OCI-LY3 (cell line): ENCODE measurements at regions not wholly inside any gene's neighbourhood (a gene's known extent, or its start where the extent isn't known, plus 50 kb on each side); places are given as distances from the start of the nearest gene placed in this dataset.

ENCODE experiments used
- H2AFZ ChIP-seq: fragments of 200-600, 300-600 bp; shearing (Covaris generic); 2 replicates; pipeline ENCODE4 v1.6.0; 2014; ENCODE audit warnings: antibody characterized with exemption, low read depth, low read length
- H3K27ac ChIP-seq: fragments of 200-600, 300-600 bp; sonication (generic); 2 replicates; pipeline ENCODE4 v1.5.1; 2014; ENCODE audit warnings: mild to moderate bottlenecking, low read length, moderate library complexity, mixed read lengths
- H3K27me3 ChIP-seq: fragments of 200-600, 300-600 bp; sonication (generic); 2 replicates; pipeline ENCODE4 v1.6.1; 2014; ENCODE audit warnings: low read depth, low read length, mixed read lengths
- H3K36me3 ChIP-seq: fragments of 200-600, 300-600 bp; sonication (generic); replicated peaks from 2 replicates; pipeline ENCODE3; 2014; ENCODE audit warnings: low read depth, low read length, mixed read lengths
- H3K4me1 ChIP-seq: fragments of 300-600, 200-600 bp; sonication (generic); 2 replicates; pipeline ENCODE4 v1.6.1; 2014; ENCODE audit warnings: low read length, mixed read lengths
- H3K4me2 ChIP-seq: fragments of 200-600, 300-600 bp; sonication (generic); 2 replicates; pipeline ENCODE4 v1.6.1; 2014; ENCODE audit warnings: low read length, mixed read lengths
- H3K4me3 ChIP-seq: fragments of 300-600, 200-600 bp; sonication (generic); 2 replicates; pipeline ENCODE4 v1.5.1; 2014; ENCODE audit warnings: antibody characterized with exemption, mild to moderate bottlenecking, low read length, moderate library complexity
- H3K79me2 ChIP-seq: fragments of 300-600, 200-600 bp; shearing (Covaris generic); 2 replicates; pipeline ENCODE4 v1.6.1; 2014; ENCODE audit warnings: mild to moderate bottlenecking, low read length, mixed read lengths
- H3K9ac ChIP-seq: fragments of 300-600, 200-600 bp; shearing (Covaris generic); 2 replicates; pipeline ENCODE4 v1.6.0; 2014; ENCODE audit warnings: mild to moderate bottlenecking, low read length, moderate library complexity
- H3K9me3 ChIP-seq: fragments of 200-600, 300-600 bp; shearing (Covaris generic); 2 replicates; pipeline ENCODE4 v1.6.1; 2014; ENCODE audit warnings: low read length, mixed read lengths; ENCODE audit not compliant: insufficient read depth
- H4K20me1 ChIP-seq: fragments of 200-600, 300-600 bp; sonication (generic); 2 replicates; pipeline ENCODE4 v1.6.1; 2016; ENCODE audit warnings: low read length, mixed read lengths; ENCODE audit not compliant: insufficient read depth
- CTCF ChIP-seq: fragments of 200-600, 300-600 bp; sonication (generic); IDR thresholded peaks from 2 replicates; pipeline ENCODE4 v1.5.1; 2014; ENCODE audit warnings: antibody characterized with exemption, low read length, low read depth
- EZH2phosphoT487 ChIP-seq: fragments of 200-600 bp; shearing (Covaris generic); IDR thresholded peaks from 2 replicates; pipeline ENCODE4 v1.6.1; 2018; ENCODE audit warnings: antibody characterized with exemption, mixed run types, low read depth

DNA sequence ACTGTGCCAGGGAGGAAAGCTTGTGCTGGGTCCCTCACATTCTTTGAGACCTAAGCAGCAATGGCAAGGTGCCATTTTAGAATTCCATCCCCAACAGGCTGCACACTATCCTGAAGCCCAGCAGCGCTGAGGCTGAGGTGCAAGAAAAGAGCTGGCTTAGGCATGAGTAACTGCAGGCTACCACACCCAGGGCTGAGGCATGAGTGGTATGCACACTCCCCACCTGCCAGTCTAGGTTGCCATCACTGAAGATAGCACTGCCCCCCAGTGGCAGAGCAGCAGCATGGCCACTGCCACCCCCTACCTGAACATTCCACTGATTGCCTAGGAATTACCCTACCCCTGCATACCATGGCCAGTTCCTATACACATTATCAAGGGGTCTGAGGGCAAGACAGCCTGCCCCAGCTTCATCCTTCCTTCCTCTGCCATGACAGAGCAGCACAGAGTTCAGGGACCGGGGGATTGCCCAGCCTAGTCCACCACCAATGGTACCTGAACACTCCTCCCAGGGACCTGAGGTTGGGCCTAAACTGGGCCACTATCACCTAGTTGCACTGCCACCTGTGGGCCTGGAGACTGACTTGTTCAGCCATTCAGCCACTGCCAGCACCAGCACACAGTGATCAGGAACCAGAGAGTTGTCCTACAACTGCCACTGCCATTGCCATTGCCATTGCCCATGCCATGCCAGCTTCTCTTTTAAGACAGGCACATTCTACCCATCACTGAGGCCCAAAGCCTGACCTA lies 129.8 kb downstream of the SATB1 start:
- Histone ChIP-seq H3K27ac (no peak overlapping the region), H2AFZ (0 out of 2 replicates have a peak overlapping the region, but pooled peaks have one; percentile 12)
- TF ChIP-seq EZH2phosphoT487 (no peak), CTCF (peak; percentile 96)

DNA sequence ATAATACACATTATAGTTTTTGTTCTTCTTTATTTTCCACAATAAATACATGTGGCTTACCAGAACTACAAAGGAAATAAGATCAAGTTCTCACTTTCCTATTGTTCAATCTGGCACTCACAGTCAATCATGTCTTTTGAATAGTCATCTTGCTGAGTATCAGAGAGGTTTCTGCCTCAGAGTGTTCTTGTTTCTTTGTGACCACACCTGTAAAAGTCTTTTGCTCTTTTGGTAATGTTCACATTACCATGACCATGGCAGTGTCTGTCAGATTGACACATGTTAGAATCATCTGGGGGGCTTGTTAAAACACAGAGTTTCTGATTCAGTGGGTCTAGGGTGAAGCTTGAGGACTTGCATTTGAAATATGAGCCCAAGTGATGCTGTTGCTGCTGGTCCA lies 135.0 kb downstream of the SATB1 start:
- Histone ChIP-seq H3K4me2 (no peak overlapping the region), H3K4me1 (no peaks in the 10 kb centered on the region), H3K27ac (no peak overlapping the region), H3K9me3 (no peaks in the 10 kb centered on the region), H3K36me3 (no peaks in the 10 kb centered on the region), H3K79me2 (no peaks in the 10 kb centered on the region), H3K4me3 (no peak overlapping the region), H3K9ac (no peak overlapping the region), H4K20me1 (no peaks in the 10 kb centered on the region), H3K27me3 (no peaks in the 10 kb centered on the region), H2AFZ (no peak overlapping the region)
- TF ChIP-seq CTCF (no peak), EZH2phosphoT487 (no peak)

More for the DNA sequence above, 129.8 kb downstream of the SATB1 start:
- Histone ChIP-seq H4K20me1 (no peaks in the 10 kb centered on the region), H3K79me2 (no peaks in the 10 kb centered on the region), H3K27me3 (no peaks in the 10 kb centered on the region), H3K4me3 (no peak overlapping the region), H3K9ac (no peak overlapping the region), H3K4me1 (no peaks in the 10 kb centered on the region), H3K9me3 (peaks cover 11% of the 10 kb centered on the region), H3K36me3 (no peaks in the 10 kb centered on the region), H3K4me2 (no peak overlapping the region)

GRCh38 chr3:18288243-18288642 lies 136.9 kb downstream of the SATB1 start:
- Histone ChIP-seq H4K20me1 (no peaks in the 10 kb centered on the region), H3K36me3 (no peaks in the 10 kb centered on the region), H3K4me2 (no peak overlapping the region), H3K4me3 (no peak overlapping the region), H3K9me3 (no peaks in the 10 kb centered on the region), H3K27me3 (no peaks in the 10 kb centered on the region), H3K79me2 (no peaks in the 10 kb centered on the region), H3K27ac (no peak overlapping the region), H3K4me1 (no peaks in the 10 kb centered on the region), H2AFZ (no peak overlapping the region), H3K9ac (no peak overlapping the region)
- TF ChIP-seq CTCF (no peak), EZH2phosphoT487 (no peak)

- no peak overlapping the region for H3K9ac ChIP-seq
- no peaks in the 10 kb centered on the region for H3K27me3 ChIP-seq
- H3K79me2 ChIP-seq, result no peaks in the 10 kb centered on the region
- no peaks in the 10 kb centered on the region for H4K20me1 ChIP-seq
- no peaks in the 10 kb centered on the region for H3K4me1 ChIP-seq
- no peak overlapping the region for H3K4me2 ChIP-seq
- no peak overlapping the region for H3K27ac ChIP-seq
- H2AFZ ChIP-seq, result no peak overlapping the region
- TF ChIP-seq EZH2phosphoT487 (no peak), CTCF (no peak)
- H3K4me3 ChIP-seq, result no peak overlapping the region
- no peaks in the 10 kb centered on the region for H3K36me3 ChIP-seq
- H3K9me3 ChIP-seq, result no peaks in the 10 kb centered on the region
Measured at GRCh38 chr3:18284716-18285115, 140.4 kb downstream of the SATB1 start.
